Esophagus squamous epithelium (tissue), 5 donors: ENCODE measurements at regions not wholly inside any gene's neighbourhood (a gene's known extent, or its start where the extent isn't known, plus 50 kb on each side); places are given as distances from the start of the nearest gene placed in this dataset.
A peak's percentile ranks its signal among the peaks of the same experiment; 100 is the strongest.

Experiments used
- DNase-seq: peaks from one replicate; lab custom pipeline; 2025; lab: John Stamatoyannopoulos, UW
- H3K27ac ChIP-seq, 4 donors: fragments of 200-600 bp; sonication (generic); one replicate each; pipeline ENCODE4 v1.5.1; 2016 to 2019; ENCODE audit warnings: mild to moderate bottlenecking in 1 of 4
- H3K27me3 ChIP-seq, 4 donors: fragments of 200-600 bp; sonication (generic); 1 replicate in 3 of 4; 2 replicates in 1 of 4; pipeline versions ENCODE4 v1.5.1 to v1.6.0; 2017 to 2021; ENCODE audit warnings: antibody characterized with exemption in 1 of 4
- H3K36me3 ChIP-seq, 3 donors: fragments of 200-600 bp; sonication (generic); one replicate each; pipeline ENCODE4 v1.5.1; 2016 to 2019
- H3K4me1 ChIP-seq, 3 donors: fragments of 200-600 bp; sonication (generic); one replicate each; pipeline ENCODE4 v1.5.1; 2017 to 2019
- H3K4me3 ChIP-seq, 4 donors: fragments of 200-600 bp; sonication (generic); 1 replicate in 3 of 4; 2 replicates in 1 of 4; pipeline ENCODE4 v1.5.1; 2016 to 2019; ENCODE audit warnings: mild to moderate bottlenecking in 2 of 4, moderate library complexity in 1 of 4
- H3K9me3 ChIP-seq, 3 donors: fragments of 200-600 bp; sonication (generic); one replicate each; pipeline ENCODE4 v1.5.1; 2016 to 2019
- CTCF ChIP-seq, 6 experiments: fragments of 450-650 bp in 4 of 6; fragments of 200-600 bp in 2 of 6; sonication (generic) in 2 of 6; IDR thresholded peaks; one replicate each; pipeline ENCODE4 v1.5.1; 2016 to 2019; ENCODE audit warnings: antibody characterized with exemption in 6 of 6, mild to moderate bottlenecking in 4 of 6, moderate library complexity in 4 of 6
- POLR2A ChIP-seq, 4 donors: fragments of 450-650 bp; IDR thresholded peaks; one replicate each; pipeline ENCODE4 v1.6.1; 2017; ENCODE audit warnings: antibody characterized with exemption in 4 of 4, mild to moderate bottlenecking in 4 of 4, moderate library complexity in 3 of 4
- WGBS, 2 donors: methylation state at CpG; one replicate each; pipeline ENCODE4 v1.1.5; 2018; 5-methylcytosine and 5-hydroxymethylcytosine counted together
- intact Hi-C: fragments of 100-400 bp; cut with DNase I; formaldehyde crosslinking; loops from one replicate; pipeline ENCODE4 v1.15.0; 2022
- donor health status: DM: yes; HTN: yes; CAD: no.

DNA sequence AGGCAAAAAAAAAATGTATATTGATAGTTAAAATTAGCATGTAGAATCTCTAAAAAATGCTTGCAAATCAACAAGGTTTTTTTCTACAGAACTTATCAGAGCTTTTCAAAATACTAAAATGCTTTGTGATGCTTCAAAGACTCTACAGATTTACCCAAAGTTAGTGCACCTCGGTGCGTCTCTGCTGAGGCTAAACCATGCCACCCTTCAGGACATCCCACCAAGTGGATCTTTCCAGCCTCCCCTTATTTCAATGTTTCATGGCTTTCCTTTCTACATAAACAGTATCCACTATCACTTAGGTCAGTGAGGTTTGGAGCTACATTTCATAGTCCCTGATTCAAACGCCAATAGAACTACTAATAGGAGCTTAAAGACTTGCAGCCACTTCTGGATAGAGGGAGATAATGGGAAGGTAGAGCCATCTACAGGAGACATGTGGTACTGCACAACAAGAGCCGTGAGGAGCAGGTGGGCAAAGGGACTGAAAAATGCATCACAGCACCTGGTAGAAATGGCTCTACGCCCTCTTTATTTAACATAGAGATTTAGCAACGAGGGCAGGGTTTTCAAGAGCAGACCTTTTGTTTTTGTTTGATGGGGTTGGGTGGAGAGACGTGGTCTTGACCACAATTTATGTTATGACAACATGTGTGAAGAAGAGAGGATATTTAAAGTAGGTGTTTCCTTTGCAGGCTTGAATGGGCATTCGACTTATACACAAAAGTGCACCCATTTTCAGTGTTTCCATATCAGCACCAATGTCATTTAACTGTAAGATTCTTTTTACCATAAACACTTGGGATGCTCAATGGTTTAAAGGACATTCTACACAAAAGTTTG is 56.1 kb upstream of the SLC35G4 start:
- WGBS, 2 donors, result 27% methylated on average over 8 of the region's 8 CpGs
- no peak for DNase-seq
- H3K4me3 ChIP-seq, result no peak overlapping the region
- H3K36me3 ChIP-seq, result no peaks in the 10 kb centered on the region
- H3K27me3 ChIP-seq, result peaks cover 0 to 11% (median 0%) of the 10 kb centered on the region in 4 donors
- no peaks in the 10 kb centered on the region for H3K9me3 ChIP-seq
- TF ChIP-seq CTCF (IDR thresholded peaks at IDR 0.05) (peak; percentile 41 to 84 (median 72)), POLR2A (IDR thresholded peaks at IDR 0.05) (no peak)
- H3K27ac ChIP-seq, result no peak overlapping the region
- intact Hi-C loops, result no loop called here
- H3K4me1 ChIP-seq, result no peaks in the 10 kb centered on the region

- Histone ChIP-seq H3K27ac (no peak overlapping the region), H3K4me1 (no peaks in the 10 kb centered on the region), H3K9me3 (peaks cover 0 to 16% (median 10%) of the 10 kb centered on the region in 3 donors), H3K27me3 (peaks cover 0 to 3% (median 0%) of the 10 kb centered on the region in 4 donors), H3K36me3 (no peaks in the 10 kb centered on the region), H3K4me3 (no peak overlapping the region)
- TF ChIP-seq POLR2A (IDR thresholded peaks at IDR 0.05) (no peak), CTCF (IDR thresholded peaks at IDR 0.05) (no peak)
- intact Hi-C loops, result no loop called here
- 57 to 65% methylated on average over 6 to 7 of the region's 7 CpGs for WGBS, 2 donors
- no peak for DNase-seq
These were observed 60.4 kb upstream of the SLC35G4 start for GRCh38 chr18:11548916-11549551.

DNA sequence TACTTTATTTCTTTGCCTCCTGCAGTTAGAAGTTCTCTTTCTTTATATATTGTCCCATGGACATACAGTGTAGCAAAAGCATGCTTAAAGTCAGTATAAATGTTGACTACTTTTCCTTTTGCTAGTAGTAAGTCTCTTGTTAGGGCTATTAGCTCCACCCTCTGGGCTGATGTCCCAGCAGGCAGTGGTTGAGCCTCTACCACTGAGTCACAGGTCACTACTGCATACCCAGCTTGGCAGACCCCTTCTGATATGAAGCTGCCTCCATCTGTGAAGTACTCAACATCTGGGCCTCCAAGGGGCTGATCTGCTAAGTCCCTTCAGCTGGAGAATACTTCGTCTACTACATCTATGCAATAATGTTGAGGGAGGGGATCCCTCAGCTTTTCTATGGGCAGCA is 61.0 kb upstream of the SLC35G4 start:
- intact Hi-C loops, result no loop called here

GRCh38 chr18:11544060-11544633 is 65.2 kb upstream of the SLC35G4 start:
- Histone ChIP-seq H3K27me3 (no peaks in the 10 kb centered on the region), H3K9me3 (peaks cover 0 to 18% (median 12%) of the 10 kb centered on the region in 3 donors), H3K27ac (no peak overlapping the region), H3K4me1 (no peaks in the 10 kb centered on the region), H3K36me3 (no peaks in the 10 kb centered on the region), H3K4me3 (no peak overlapping the region)
- WGBS, 2 donors, result 63 to 81% methylated on average over 4 of the region's 4 CpGs
- TF ChIP-seq CTCF (IDR thresholded peaks at IDR 0.05) (no peak), POLR2A (IDR thresholded peaks at IDR 0.05) (no peak)
- DNase-seq, result no peak
- intact Hi-C loops, result no loop called here

More for the DNA sequence above, 61.0 kb upstream of the SLC35G4 start:
- 86 to 88% methylated on average over 1 of the region's 1 CpG for WGBS, 2 donors
- no peaks in the 10 kb centered on the region for H3K36me3 ChIP-seq
- H3K4me1 ChIP-seq, result no peaks in the 10 kb centered on the region
- no peak for TF ChIP-seq CTCF (IDR thresholded peaks at IDR 0.05)
- no peak for TF ChIP-seq POLR2A (IDR thresholded peaks at IDR 0.05)
- DNase-seq, result no peak
- H3K9me3 ChIP-seq, result peaks cover 0 to 18% (median 12%) of the 10 kb centered on the region in 3 donors
- H3K27me3 ChIP-seq, result no peaks in the 10 kb centered on the region
- no peak overlapping the region for H3K27ac ChIP-seq
- no peak overlapping the region for H3K4me3 ChIP-seq

DNA sequence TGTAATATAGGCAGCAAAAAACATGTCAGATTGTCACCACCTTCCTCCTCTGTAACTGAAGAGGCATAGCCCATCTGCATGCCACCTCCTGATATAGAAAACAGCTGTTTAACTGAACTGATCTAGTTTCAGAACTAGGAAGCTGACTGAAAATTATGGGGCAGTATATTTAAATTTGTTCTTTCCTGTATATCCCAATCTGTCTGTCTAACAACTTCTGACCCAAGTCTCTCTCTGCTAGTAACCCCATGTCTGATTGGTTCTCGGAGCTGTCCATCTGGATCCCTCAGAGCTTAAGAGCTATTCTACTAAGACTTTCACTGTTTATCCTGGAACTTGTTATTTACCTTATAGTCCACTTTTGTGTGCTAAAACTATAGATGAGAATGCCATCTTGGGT is 68.2 kb upstream of the SLC35G4 start:
- no peak for DNase-seq
- H3K4me1 ChIP-seq, result no peaks in the 10 kb centered on the region
- TF ChIP-seq POLR2A (IDR thresholded peaks at IDR 0.05) (no peak), CTCF (IDR thresholded peaks at IDR 0.05) (no peak)

More for the DNA sequence above, 68.2 kb upstream of the SLC35G4 start:
- Histone ChIP-seq H3K9me3 (peaks cover 0 to 18% (median 12%) of the 10 kb centered on the region in 3 donors), H3K36me3 (no peaks in the 10 kb centered on the region), H3K27ac (no peak overlapping the region), H3K27me3 (no peaks in the 10 kb centered on the region), H3K4me3 (no peak overlapping the region)
- intact Hi-C loops, result no loop called here
- WGBS, 2 donors, result 80 to 88% methylated on average over 1 of the region's 1 CpG
